ENCODE measurements at regions not wholly inside any gene's neighbourhood (a gene's known extent, or its start where the extent isn't known, plus 50 kb on each side); places are given as distances from the start of the nearest gene placed in this dataset.

- TF ChIP-seq CTCF (IDR thresholded peaks at IDR 0.05) (no peak), EZH2 (IDR thresholded peaks at IDR 0.05; ENCODE audit: borderline replicate concordance, insufficient read depth, low read depth, low read length, poor library complexity, severe bottlenecking) (no peak)
Measured at GRCh38 chrX:13898083-13898482, 81.2 kb upstream of the GPM6B start.

Data from B cell (primary cell).